HG02884 (cell line): ENCODE measurements at regions not wholly inside any gene's neighbourhood (a gene's known extent, or its start where the extent isn't known, plus 50 kb on each side); places are given as distances from the start of the nearest gene placed in this dataset.

Source experiments
- ATAC-seq: cut with Tn5 transposase; IDR thresholded peaks from one replicate; pipeline ENCODE4 v1.9.1; 2021; ENCODE audit warnings: mild to moderate bottlenecking, moderate library complexity; ENCODE audit not compliant: unreplicated experiment

- ATAC-seq = no peak
These were observed 190.0 kb upstream of the BTBD3 start for GRCh38 chr20:11727708-11728107.

DNA sequence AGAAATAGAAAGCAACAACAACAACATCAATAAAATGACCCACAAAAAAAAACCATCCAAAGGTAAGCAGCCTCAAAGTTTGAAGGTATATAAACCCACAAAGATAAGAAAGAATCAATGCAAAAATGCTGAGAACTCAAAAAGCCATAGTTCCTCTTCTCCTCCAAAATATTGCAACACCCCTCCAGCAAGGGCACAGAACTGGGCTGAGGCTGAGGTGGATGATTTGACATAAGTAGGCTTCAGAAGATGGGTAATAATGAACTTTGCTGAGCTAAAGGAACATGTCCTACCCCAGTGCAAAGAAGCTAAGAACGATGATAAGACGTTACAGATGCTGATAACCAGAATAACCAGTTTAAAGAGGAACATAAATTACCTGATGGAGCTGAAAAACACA is 188.8 kb upstream of the BTBD3 start:
- no peak for ATAC-seq

GRCh38 chr20:11729806-11730205 is 187.9 kb upstream of the BTBD3 start:
- no peak for ATAC-seq

DNA sequence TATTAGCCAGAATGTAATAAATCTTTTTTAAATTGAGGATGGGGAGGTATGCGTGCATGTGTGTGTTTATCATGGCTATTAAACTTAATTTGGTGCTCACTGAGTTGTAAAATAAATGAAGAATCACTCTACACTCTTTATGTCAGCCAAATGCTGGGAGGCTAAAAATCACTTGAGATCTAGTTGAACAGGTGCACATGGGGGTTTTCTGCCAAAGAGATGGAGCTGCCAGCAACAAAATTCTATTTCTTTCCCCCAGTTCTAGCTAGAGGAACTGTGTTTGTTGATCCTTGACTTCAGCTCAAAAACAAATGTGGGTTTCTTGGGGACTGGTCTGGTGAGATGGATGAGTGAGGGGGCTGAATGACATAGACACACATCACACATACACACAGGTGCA is 183.3 kb upstream of the BTBD3 start:
- no peak for ATAC-seq

DNA sequence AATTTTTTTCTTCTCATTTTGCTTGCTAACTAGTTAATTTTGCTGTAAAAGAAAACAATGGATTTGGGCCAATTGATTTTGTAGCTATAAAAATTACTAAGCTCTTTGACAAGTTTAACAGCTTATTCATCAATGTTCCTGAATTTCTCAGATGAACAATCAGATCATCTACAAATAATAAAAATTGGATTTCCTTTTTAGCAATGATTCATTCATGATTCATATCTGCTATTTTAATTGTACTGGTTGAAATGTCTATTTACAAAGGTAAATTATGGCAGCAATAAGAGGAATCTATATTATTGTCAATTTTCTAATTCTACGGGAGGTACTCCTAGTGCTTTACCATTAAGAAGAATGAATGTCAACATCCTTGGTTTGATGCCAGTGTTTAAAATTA is 178.8 kb upstream of the BTBD3 start:
- no peak for ATAC-seq

- no peak for ATAC-seq
These were observed 176.7 kb upstream of the BTBD3 start for GRCh38 chr20:11740975-11741374.

DNA sequence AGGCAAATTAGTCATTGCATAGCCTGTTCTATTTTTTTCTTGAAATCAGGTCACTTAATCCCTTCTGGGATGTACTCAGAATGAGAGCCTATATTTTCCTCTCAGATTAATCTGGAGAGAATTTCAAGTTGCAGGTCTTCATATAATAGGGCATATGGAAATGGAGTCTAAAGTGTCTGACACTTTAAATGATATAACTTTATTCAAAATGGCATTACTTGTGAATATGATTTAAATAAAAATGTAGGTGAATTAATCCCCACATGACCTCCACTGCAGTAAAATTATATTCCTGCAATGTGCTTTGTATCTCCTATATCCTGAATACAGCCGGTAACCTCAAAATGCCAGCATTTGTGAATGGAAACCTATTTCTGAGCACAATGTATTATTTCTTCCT is 172.5 kb upstream of the BTBD3 start:
- no peak for ATAC-seq

- ATAC-seq = no peak
These were observed 169.3 kb upstream of the BTBD3 start for GRCh38 chr20:11748436-11748835.

- ATAC-seq = no peak
These were observed 165.4 kb upstream of the BTBD3 start for GRCh38 chr20:11752336-11752735.

- no peak for ATAC-seq
These were observed 164.5 kb upstream of the BTBD3 start for GRCh38 chr20:11753155-11753554.

- no peak for ATAC-seq
These were observed 163.2 kb upstream of the BTBD3 start for GRCh38 chr20:11754451-11754850.

- ATAC-seq = no peak
These were observed 162.4 kb upstream of the BTBD3 start for GRCh38 chr20:11755071-11755841.

DNA sequence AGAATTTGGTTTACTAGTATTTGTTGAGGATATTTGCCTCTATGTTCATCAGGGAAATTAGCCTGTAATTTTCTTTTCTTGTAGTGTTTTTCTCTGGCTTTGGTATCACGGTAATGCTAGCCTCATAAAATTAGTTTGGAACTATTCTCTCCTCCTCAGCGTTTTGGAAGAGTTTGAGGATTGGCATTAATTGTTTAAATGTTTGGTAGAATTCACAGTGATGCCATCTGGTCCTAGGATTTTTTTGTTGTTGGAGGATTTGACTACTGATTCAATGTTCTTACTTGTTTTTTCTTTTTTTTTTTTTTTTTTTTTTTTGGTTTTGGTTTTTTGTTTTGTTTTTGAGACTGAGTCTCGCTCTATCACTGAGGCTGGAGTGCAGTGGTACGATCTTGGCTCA is 156.2 kb upstream of the BTBD3 start:
- no peak for ATAC-seq

- no peak for ATAC-seq
These were observed 150.7 kb upstream of the BTBD3 start for GRCh38 chr20:11766961-11767360.

DNA sequence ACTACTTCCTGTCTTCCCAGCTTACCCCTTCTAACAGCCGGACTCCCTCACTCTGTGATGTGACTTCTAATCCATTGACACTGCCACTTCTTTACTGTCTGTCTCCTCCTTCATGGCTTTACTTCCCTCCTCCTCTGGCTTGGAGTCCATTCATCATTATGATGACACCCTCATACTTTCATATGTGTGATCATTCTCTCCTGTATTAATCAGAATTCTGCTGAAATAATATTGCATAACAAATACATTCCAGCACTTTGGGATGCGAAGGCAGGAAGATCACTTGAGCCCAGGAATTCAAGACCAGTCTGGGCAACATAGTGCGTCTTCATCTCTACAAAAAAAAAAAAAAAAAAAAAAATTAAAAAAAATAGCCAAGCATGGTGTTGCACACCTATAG is 147.9 kb upstream of the BTBD3 start:
- no peak for ATAC-seq

- ATAC-seq = no peak
These were observed 145.4 kb upstream of the BTBD3 start for GRCh38 chr20:11772226-11772730.

DNA sequence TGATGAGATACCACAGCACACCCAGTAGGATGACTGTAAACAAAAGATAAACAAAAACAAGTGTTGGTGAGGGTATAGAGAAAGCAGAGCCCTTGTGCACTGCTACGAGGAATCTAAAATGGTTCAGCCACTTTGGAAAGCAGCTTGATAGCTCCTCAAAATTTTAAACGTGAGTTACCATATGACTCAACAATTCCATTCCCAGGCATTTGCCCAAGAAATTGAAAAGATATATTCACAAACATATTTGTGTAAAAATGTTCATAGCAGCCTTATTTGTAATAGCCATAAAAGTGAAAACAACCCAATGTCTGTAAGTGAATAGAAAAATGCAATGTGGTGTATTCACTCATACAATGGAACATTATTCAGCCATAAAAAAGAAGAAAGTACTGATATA is 141.0 kb upstream of the BTBD3 start:
- ATAC-seq = no peak

DNA sequence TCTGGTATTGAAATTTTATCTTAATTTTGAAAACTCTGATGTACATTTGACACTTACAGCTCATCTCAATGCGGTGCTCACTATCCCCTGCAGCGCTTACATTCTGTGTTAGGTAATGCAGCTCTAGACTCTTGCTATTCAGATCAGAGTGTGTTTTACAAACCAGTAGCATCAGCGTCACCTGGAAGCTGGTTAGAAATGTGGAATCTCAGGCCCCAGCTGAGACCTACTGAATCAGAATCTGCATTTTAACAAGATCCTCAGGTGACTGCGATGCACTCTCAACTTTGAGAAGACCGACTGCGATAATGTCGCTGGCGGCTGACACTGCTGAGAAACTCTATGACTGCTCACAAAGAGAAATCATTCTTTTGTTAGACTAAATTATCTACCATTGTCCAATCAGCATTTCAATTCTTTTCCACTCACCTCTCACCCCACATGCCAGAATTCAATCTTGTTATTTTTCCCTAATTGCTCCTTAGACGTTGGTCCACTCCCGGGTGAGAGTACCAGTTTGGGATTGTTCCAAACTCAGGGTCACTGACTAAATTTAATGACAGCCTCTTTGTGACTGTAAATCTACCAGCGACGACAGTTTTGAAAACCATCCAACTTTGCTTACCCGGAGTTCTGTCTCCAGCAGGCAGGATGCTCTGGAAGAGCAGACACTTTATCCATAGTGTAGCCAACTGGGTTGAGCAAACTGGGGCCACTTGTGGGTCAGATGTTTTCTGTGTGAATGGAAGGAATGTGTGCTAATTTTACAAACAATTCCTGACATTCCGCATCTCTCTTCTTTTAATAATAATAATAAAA is 140.1 kb upstream of the BTBD3 start:
- ATAC-seq = no peak

DNA sequence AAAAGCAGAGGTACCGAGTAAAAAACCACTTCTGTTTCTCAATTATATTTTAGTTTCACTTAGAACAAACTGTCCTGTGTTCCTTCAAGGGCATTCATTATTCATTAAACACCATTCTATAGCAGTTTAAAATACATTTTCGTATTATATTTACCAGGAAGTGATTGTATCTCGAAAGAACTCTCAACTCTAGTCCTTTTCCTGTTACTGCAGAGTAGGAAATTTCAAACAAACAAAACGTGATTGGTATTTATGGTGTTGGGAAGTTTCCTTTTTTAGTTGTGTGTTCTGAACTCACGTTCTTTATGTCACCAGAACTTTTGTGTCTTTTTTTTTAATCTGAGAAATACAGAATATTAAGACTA is 139.5 kb upstream of the BTBD3 start:
- no peak for ATAC-seq

DNA sequence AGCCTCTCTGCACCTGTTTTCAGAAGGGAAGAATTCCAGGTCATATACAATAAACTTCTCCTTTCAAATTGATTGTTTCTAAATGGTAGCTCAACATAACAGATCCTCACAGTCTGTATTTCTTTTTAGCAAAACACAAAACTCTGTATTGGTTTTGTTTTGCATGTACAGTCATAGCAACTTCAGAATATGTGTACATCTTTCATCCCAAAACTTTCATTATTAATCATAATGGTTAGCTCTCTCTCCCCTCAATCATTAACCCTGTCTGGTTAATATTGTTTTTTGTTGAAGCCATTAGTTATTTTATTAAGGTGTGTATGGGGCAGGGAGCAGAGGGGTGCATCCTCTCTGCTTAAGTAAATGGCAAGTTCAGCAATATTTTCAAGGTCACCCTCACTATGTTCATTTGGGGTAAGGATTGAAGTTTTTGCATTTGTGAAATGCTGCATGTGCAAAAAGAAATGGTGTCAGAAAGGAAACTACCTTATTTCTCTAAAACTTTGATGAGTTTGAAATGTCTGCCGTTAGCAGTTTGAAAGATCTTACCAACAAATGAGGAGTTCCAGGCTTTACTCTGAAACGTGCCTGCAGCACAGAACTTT is 136.8 kb upstream of the BTBD3 start:
- ATAC-seq = no peak

DNA sequence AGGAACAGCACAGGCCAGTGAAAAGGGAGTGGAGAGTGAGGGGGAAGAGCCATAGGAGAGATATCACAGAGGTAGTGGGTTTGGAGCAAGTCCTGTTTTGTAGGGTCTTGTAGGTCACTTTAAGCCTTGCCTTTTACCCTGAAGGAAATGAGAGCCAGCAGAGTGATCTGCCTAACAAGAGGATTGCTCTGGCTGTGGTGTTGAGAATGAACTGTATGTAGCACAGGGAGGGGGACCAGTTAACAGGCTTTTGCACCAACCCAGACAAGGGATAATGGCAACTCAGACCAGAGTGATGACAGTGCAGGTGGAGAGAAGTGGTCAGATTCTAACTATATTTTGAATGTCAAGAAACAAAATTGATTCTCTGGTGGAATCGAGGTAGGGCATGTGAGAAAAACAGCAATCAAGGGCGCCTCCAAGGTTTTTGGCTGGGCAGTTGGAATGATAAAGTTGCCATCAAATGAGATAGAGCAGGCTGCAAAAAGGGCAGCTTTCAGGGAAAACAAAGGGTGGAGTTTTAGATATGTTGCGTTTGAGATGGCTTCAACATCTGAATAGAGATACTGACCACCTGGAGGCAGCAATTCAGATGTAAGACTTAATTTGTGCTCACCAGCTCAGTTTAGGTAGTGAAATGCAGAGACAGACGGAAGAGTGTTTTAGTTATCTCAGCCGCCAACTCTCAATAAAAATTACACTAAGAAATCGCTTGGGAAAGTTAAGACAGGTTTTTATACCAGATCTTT is 134.4 kb upstream of the BTBD3 start:
- no peak for ATAC-seq
